Germinal center (tissue), 1 donor: ENCODE measurements at regions not wholly inside any gene's neighbourhood (a gene's known extent, or its start where the extent isn't known, plus 50 kb on each side); places are given as distances from the start of the nearest gene placed in this dataset.

Experiments used
- DNase-seq: peaks from one replicate; pipeline ENCODE4 v3.0.0; 2012; ENCODE audit warnings: mixed read lengths, low spot score

DNA sequence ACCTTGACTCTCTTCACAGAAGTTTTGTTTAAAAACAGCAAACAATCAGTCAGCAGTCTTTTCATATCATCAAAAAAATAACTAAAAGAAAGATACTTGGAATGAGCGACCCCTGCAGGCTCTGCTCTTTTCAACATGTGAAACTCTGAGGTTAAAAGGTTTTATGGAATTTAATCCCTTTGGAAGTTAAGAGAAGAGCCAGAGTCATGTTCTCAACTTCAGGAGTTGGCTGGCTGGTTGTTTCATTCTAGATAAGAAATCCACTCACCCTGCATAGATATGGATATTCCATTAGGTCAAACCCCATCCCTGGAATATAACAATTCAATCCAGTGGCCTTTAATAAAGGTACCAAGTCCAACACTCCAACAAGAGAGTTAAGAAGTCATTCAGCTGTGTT, 115.6 kb upstream of the RMDN2 start:
- DNase-seq, result no peak

DNA sequence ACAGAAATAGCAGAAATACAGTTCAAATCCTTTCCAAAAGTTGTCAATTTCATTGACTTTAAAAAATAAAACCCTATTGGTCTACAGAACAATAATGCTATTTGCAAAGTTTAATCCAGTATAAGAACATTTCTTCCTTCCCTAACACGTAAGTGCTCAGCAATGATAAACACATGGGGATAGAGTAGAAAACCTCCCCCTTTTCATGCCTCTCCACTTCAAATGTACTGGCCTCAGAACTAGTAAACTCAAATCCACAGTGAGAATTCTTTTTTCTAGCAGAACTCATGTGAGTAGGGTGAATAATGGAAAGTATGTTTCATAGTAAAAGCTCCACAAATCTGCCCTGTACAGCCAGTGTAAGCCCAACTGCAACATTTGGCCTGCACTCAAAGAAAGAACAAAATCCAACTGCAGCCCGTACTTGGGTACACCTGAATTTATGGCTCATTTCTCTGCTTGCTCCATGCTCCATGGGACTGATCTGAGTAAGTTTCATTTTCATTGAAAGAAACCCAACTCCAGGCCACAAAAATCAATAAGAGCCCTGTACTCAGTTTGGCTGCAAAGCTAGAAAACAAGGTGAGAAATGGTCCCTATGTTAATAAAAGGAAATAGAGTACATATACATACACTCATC, 115.0 kb upstream of the RMDN2 start:
- no peak for DNase-seq

DNA sequence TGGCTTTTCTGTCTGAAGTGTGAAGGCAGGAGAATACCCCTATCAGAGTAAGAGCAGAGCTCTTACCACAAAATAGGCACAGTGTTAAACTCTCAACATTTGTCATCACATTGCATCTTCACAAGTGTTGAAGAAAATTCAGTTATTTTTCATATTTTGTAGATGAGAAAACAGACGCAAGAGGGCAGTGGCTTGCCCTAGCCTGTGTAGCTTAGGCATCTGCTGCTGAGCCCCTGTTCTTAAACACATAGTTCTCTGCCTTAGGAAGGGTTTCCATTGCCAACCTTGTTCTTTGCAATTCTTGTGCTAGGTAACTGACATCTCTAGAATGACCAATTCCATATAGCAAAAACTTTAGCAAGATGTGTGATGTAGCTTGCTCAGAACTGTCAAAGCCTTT, 112.7 kb upstream of the RMDN2 start:
- DNase-seq, result no peak

DNA sequence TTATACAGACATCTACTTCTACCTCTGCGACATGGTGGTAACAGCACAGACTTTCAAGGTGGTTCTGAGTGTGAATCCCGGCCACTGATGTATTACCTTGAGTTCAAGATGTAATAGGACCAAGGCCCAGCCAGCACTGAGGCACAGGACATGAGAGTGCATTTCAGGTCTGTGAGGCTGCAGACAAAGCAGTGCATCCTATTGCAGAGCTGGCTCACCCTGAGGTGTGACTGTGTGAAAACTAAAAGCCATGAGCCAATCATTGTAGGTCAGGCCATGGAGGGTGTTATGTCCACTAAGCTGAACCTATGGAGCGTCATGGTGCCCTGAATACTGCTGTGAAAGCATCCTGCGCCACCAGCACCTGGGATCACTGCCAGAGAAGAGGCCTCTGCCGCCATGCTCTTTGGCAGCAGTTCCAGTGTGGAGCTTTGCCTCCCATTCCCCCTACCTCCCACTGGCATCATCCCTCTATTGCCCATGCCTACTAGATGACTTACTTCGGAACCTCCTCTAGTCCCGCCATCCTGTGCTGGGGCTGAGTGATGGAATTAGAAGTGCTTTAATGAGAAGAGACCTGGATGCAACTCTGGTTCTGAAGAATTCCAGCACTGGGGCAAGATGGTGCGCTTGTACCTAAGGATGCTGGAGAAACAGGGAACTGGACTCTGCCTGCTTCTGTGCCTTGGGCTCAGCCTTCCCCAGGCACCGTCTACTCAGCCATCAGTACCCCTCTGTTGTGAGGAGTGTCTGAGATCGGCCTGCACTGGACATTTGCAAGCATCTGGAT, 112.0 kb upstream of the RMDN2 start:
- no peak for DNase-seq

DNA sequence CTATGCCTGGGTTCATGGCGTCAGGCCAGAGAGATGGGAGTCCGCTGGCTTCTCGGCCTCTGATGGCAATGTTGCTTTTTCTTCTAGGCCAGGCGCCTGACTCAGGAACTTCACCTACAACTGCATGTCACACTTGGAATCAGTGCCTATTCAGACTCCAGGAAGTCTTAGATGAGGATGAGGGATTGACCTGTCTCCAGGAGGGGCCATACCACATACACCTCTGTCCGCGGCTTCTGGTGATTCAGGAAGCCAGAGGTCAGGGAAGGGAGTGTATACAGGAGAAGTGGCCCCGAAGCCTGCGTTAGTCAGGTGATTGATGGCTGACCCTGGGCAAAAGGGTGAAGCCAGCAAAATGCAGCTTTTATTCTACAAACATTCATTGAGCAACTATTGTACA, 109.1 kb upstream of the RMDN2 start:
- DNase-seq, result no peak

DNA sequence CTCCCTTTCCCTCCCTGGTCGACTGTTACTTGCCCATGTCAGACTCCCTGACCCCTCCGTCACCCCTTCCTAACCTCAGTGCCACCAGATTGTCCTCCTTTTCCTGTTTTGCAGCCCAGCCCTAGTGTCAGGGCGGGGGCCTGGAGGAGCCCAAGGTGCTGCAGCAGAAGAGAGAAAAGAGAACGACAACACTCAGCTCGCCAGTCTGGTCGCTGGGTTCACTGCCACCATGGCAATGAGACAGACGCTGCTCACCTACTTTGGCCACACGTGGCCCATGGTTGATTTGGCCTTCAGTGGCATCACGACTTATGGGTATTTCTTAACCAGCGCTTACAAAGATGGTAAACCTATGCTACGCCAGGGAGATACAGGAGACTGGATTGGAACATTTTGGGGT, 108.4 kb upstream of the RMDN2 start:
- no peak for DNase-seq

DNA sequence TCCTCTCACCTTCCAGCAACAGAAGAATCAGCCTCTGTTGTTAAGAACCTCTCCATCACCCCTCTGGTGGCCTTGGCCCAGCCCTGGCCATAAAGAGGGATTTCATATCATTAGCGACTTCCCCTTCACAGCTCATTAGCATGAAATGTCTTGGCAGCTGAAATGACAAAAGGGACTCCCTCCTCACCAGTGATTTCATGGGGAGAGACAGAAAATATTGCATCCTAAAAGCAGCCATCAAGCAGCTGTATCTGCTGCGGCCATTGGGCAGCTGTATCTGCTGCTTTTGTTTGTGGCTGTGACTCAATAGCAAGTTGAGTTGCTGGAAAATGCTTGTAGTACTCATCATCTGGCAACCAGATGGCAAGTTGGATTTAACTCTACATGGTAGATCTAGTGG, 105.9 kb upstream of the RMDN2 start:
- no peak for DNase-seq

DNA sequence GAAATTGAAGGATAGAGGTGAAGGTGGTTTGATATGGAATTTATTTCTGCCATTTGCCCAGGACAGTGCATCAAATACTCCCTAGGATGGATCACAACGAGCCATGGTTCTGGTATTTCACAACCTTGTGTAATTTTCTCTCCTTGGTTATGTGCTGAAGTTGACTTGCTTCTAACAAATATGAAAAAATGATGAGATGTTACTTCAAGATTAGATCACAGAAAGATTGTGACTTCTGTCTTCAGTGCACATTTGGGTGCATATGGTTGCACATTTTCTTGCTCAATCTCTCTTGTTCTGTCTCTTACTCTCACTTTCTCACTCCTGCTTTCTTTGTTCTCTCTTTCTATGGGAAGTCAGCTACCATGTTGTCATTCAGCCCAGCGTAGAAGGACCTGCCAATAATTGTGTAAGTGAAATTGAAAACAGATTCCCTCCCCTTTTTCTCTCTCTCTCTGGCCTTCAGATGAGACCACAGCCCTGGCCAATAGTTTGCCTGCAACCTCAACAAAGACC, 104.6 kb upstream of the RMDN2 start:
- DNase-seq, result no peak

DNA sequence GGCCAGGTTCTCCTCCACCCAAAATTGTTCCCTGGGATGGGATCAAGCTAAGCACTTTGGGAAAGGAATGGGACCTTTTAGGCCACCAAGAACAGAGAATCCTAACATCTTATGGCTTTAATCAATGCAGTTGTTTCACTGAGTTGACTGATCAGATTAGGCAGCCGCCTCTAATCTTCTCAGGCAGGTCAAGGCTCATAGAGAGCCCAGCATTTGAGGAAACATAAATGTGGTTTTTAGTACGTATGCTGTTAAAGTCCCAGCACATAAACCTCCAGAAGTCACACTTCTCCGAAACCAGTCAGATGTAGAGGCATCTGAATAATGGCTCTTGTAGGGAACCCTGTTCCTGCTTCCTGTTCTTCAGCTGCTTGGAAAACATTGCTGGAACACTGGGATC, 99.5 kb upstream of the RMDN2 start:
- DNase-seq, result no peak

DNA sequence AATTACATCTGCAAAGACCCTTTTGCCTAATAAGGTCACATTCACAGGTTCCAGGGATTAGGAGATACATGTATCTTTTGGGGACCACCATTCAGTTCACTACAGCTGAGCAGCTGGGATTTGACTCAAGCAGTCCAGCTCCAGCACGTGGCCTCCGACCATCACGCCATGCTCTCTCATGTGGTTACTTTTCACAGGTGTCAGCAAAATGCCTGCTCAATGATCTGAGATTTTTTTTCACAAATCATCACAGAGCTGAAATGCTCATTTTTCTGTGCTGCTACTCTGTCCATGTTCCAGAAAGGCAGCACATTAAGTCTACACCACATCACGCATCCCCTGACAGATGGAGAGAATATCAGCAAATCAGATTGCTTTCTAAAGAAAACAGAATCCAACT, 98.5 kb upstream of the RMDN2 start:
- no peak for DNase-seq

DNA sequence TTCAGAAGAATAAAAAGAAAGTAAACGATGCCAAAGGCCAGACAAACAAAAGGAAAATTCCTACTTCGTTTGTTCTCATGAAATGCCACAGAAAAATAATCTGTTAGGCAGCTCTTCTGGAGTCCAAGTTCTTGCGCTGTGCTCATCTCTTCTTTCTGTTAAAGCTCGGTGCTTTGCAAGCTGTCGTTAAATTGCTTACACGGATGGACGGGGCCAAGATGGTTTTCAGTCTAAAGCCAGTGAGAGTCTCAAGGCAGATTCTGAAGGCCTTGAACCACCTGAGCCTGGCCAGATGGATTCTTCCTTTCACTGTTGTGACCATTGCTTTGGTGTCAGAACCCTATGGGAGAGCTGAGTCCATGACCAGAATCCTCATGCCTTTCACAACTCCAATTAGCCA, 97.6 kb upstream of the RMDN2 start:
- no peak for DNase-seq

DNA sequence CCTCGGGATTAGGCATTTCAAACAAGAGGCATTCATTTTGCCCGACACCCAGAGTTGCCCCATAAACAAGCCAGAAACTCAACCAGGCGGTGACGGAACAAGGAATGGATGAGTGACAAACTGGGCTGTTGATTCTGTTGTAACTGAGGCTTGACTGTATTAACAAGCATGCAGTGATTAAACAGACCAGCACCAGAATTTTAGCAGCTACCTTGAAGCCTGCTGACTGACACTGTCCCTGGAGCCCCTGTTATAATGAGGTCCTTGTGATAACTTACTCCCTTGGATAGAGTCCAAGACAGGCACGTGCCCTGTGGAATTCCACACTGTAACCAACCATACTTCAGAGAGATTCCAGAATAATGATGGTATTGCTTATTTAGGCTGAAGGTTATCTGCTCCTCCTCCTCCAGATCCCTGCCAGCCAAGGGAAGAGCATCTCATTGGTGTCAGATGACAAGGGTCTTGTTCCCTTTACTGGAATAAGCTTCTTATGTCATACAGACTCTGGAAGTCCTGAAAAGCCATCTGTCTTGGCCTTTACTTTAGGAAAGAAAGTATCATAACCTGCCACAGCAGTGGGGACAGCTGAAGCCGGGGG, 97.1 kb upstream of the RMDN2 start:
- DNase-seq, result no peak

DNA sequence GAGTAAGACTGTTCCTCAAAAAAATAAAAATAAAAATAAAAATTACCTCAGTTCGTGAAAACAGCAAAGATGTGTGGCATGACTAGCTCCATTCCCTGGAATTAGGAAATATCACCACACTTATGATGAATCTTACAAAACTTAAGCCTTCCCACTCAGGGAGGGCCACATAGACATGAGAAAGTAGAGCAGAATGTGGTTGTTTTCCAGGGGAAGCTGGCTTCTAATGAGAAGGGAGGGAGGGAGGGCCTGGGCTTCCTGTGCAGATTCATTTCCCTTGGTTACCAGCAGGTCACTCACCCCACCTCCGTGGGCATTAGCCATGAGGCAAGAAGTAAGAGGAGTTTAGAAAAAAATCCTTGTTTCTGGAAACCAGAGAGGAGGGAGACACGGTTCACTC, 95.9 kb upstream of the RMDN2 start:
- no peak for DNase-seq

DNA sequence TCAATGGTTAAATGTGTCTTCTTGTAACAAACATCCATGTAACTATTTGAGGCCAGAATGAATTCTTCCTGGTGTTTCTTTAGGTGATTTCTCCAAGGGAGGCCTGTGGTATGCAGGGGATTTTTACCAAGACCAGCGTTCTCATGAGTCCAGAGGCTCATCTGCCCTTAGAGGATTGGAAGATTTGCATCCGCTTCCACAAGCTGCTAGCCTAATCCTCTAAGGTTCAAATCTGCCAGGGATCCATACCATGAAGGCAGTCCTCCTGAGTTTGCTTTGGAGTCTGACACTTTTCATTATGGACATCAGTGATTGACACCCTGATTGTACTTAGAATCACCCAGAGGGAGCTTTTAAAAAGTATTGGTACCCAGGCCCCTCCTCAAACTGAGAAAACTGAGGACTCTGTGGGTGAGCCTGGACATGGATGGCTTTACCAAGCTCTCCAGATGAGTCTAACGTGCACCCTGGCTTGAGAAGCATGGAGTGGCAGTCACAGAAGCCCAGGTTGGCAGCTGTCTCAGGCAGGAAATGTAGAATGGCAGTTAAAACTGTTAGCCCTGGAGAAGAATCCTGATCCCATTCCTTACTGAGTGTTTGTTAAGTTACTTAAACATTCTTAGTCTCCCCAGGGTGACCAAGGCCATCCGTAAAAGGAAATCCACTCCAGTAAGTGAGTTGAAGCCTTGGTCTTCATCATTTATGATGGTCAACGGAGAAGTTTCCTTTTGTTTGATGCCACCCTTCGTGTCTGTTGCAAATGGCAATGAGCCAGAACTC, 95.3 kb upstream of the RMDN2 start:
- DNase-seq, result no peak

DNA sequence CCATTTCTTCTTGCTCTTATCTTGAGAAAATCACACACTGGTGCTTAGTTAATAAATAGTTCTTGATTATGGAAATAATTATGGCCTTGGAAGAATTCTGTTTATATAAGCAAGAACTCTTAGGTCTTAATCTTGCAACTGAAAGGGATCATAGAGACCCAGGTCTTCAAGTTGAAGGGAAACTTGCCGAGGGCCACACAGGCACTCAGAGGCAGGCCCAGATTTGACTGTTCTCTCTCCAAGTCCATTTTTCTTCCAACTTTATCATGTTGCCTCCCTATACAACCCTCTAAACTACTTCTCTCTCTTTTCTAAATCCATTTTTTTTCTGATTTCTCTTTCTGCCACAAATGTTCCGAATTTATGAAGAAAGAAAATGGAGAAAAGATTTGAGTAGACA, 94.5 kb upstream of the RMDN2 start:
- DNase-seq, result no peak

DNA sequence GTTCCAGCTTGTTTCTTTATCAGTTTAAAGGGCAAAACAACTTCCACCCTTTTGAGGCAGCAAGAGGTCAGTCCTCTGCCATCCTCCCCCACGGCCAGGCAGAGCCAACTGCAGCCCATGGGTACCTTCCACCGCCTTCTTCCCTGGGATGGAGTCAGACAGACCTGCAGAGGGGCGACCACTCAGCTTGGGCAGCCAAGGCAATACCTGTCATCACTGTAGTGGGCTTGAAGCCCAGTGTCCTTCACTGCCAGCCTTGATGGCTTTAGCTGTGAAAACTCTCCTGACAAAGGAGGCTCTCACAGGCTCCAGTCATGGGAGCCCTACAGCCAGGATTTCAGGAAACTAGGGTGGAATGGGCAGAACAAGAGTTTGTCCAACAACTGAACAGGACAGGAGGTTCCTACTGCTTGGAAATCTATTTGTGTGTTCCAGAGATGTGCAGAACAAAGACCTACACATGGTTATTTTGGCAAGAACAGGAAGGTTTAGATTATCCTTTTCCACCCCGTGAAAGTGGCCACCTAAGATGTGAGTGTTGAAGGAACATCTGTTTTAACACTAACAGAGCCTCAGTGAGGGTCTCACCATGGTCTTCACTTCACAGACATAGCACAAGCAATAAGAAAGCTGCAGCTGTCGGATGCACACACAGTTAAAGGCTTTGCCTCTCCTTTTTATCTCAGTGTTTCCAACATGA, 93.9 kb upstream of the RMDN2 start:
- no peak for DNase-seq

DNA sequence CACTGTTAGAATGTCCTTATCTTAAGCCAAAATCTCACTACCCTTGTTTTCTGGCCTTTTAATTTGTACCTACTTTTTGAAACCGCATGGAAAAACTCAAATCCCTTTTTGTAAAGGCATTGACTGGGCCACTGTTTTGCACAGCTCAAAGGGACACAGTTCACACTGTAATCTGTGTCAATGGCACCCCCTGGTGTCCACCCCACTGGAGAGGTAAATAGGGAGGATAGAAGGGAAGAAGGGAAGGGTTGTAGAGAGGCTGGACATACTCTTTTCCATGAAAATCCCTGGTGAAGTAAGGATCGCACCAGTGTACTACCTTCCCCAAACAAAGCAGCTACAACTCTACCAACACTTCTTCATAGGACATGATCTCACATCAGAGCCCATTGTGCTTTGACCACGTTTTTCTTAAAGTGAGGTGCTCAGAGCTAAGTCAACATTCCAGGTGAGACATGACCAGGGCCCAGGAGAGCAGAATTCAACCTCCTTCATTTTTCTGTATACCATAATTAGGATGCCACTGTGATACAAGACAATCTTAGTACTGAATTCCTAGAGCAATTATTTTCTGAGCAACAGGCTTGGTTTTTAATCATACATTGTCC, 92.4 kb upstream of the RMDN2 start:
- DNase-seq, result peak; percentile 66

DNA sequence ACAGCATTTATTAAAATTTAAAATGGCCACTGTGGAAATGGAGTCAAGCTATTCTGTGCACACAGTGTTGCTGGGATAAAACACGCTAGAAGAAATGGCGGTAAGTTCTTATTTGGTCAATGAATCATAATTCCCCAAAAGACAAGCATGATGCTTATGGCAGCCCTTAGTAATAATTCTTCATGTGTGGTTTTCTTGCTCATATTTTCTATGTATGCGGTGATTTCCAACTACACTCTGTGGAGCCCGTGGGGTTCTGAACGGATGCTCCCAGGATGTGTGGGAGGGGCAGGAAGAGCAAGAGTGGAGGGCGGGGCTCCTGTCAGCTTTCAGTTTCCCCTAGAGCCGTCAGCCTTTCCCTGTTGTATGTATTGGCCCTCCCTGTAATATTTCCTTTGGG, 91.7 kb upstream of the RMDN2 start:
- DNase-seq, result no peak

DNA sequence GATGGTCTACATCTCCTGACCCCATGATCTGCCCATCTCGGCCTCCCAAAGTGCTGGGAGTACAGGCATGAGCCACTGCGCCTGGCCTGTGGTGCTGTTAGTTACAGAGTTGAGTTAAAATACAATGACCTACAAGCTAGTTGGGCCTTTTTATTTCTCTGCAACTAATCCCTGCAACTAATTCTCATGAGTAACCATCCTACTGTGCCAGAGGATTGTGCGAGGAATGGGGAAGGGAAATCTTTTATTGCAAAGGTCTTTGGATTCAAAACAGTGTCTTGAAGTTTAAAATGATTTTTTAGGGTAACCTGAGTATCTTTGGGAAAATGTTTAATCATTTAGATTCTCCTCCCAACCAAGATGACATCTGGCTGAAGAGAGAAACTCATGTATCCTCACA, 88.8 kb upstream of the RMDN2 start:
- DNase-seq, result no peak

DNA sequence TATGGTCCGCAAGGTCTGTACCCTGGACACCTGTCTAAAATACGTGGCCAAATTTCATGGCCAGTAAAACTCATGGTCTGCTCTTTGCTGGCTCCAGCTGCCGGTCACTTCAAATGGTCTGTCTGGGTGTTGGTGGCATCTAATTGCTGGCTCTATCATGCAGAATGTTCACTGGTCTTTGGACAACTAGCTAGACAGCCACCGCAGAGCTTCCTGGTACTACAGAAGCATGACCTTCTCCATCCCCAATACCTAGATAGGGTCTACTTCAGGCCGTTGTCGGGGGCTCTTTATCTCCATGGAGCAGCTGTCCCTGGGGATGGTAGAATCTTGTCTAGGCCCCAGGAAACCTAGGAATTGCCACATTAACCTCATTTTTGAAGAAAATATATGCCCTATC, 88.4 kb upstream of the RMDN2 start:
- no peak for DNase-seq

DNA sequence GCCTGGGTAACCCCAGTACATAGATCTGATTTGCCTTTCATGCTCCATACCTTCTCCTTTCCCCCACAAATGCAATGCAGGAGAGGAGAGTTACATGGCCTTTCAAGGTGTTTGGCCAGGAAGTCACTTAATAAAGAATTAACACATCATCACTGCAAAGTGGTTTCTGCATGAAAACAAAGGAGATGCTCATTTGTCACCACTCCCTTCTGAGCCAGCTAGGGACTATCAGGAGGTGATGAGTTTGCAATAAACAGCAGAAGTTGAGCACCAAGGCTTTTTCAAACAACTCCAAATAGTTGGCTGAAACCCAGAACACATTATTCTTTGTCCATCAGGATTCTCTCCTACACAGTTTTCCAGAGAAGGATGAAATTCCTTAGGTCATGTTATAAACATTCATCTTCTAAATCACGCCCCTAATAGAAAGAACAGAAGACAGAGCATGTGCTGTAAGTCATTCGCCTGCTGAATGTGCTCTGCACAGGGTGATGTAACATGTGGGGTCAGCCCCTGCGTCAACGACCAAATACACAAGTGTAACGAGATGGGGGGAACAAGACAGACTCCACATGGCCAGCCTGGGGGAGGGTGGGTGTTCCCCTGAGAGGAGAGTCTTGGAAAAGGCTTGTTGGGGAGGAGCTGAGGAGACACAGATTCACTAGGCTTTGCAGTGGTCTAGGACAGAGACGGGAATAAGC, 87.3 kb upstream of the RMDN2 start:
- DNase-seq, result no peak
